GM18868 (cell line): ENCODE measurements at regions not wholly inside any gene's neighbourhood (a gene's known extent, or its start where the extent isn't known, plus 50 kb on each side); places are given as distances from the start of the nearest gene placed in this dataset.

Experiments
- ATAC-seq: cut with Tn5 transposase; IDR thresholded peaks from one replicate; pipeline ENCODE4 v1.9.1; 2021; ENCODE audit warnings: mild to moderate bottlenecking, moderate library complexity; ENCODE audit not compliant: unreplicated experiment

- ATAC-seq = no peak
These were observed 317.3 kb upstream of the MGAT5 start for GRCh38 chr2:133936601-133937000.

- ATAC-seq = no peak
These were observed 316.2 kb upstream of the MGAT5 start for GRCh38 chr2:133937669-133938068.

GRCh38 chr2:133940134-133940533 lies 313.7 kb upstream of the MGAT5 start:
- no peak for ATAC-seq

- ATAC-seq = no peak
These were observed 312.2 kb upstream of the MGAT5 start for GRCh38 chr2:133941666-133942065.

- ATAC-seq = no peak
These were observed 311.5 kb upstream of the MGAT5 start for GRCh38 chr2:133942398-133942797.

- no peak for ATAC-seq
These were observed 310.8 kb upstream of the MGAT5 start for GRCh38 chr2:133943108-133943507.

GRCh38 chr2:133945089-133945488 lies 308.8 kb upstream of the MGAT5 start:
- ATAC-seq = no peak

- no peak for ATAC-seq
These were observed 306.8 kb upstream of the MGAT5 start for GRCh38 chr2:133947057-133947456.

- no peak for ATAC-seq
These were observed 305.1 kb upstream of the MGAT5 start for GRCh38 chr2:133948610-133949290.

- no peak for ATAC-seq
These were observed 304.3 kb upstream of the MGAT5 start for GRCh38 chr2:133949595-133949994.

GRCh38 chr2:133951209-133951608 lies 302.7 kb upstream of the MGAT5 start:
- ATAC-seq = no peak

- ATAC-seq = peak; percentile 51
These were observed 301.5 kb upstream of the MGAT5 start for GRCh38 chr2:133952420-133952819.

GRCh38 chr2:133952896-133953295 lies 301.0 kb upstream of the MGAT5 start:
- no peak for ATAC-seq

GRCh38 chr2:133953524-133953923 lies 300.3 kb upstream of the MGAT5 start:
- peak; percentile 65 for ATAC-seq

GRCh38 chr2:133954636-133955035 lies 299.2 kb upstream of the MGAT5 start:
- no peak for ATAC-seq

- no peak for ATAC-seq
These were observed 298.7 kb upstream of the MGAT5 start for GRCh38 chr2:133955169-133955568.

GRCh38 chr2:133956434-133956935 lies 297.4 kb upstream of the MGAT5 start:
- no peak for ATAC-seq

GRCh38 chr2:133957724-133958480 lies 296.0 kb upstream of the MGAT5 start:
- ATAC-seq = no peak

GRCh38 chr2:133959066-133959465 lies 294.8 kb upstream of the MGAT5 start:
- no peak for ATAC-seq

GRCh38 chr2:133966720-133967304 lies 287.1 kb upstream of the MGAT5 start:
- no peak for ATAC-seq

GRCh38 chr2:133967326-133967725 lies 286.5 kb upstream of the MGAT5 start:
- no peak for ATAC-seq

GRCh38 chr2:133968446-133968845 lies 285.4 kb upstream of the MGAT5 start:
- ATAC-seq = peak; percentile 60
